Hippocampal formation (tissue), 2 donors: ENCODE measurements at regions not wholly inside any gene's neighbourhood (a gene's known extent, or its start where the extent isn't known, plus 50 kb on each side); places are given as distances from the start of the nearest gene placed in this dataset.

Experiments
- DNase-seq, 2 donors: peaks; one replicate each; lab custom pipeline; 2025; lab: John Stamatoyannopoulos, UW

- no peak for DNase-seq
Measured at GRCh38 chr22:47687346-47687655, 924.9 kb downstream of the TBC1D22A start.

- DNase-seq: no peak
Measured at GRCh38 chr22:47686594-47687345, 924.3 kb downstream of the TBC1D22A start.

- DNase-seq: no peak
Measured at GRCh38 chr22:47681411-47682165, 919.1 kb downstream of the TBC1D22A start.

- DNase-seq: no peak
Measured at GRCh38 chr22:47678636-47679287, 916.3 kb downstream of the TBC1D22A start.

GRCh38 chr22:47678048-47678447 lies 915.6 kb downstream of the TBC1D22A start:
- no peak for DNase-seq

GRCh38 chr22:47676685-47677084 lies 914.2 kb downstream of the TBC1D22A start:
- no peak for DNase-seq

- no peak for DNase-seq
Measured at GRCh38 chr22:47674600-47674999, 912.1 kb downstream of the TBC1D22A start.

GRCh38 chr22:47673557-47673956 lies 911.1 kb downstream of the TBC1D22A start:
- DNase-seq: no peak

- DNase-seq: no peak
Measured at GRCh38 chr22:47672526-47672925, 910.1 kb downstream of the TBC1D22A start.

- DNase-seq: no peak
Measured at GRCh38 chr22:47665151-47665550, 902.7 kb downstream of the TBC1D22A start.

GRCh38 chr22:47663615-47664605 lies 901.5 kb downstream of the TBC1D22A start:
- DNase-seq: no peak

GRCh38 chr22:47659467-47660223 lies 897.2 kb downstream of the TBC1D22A start:
- DNase-seq: no peak

GRCh38 chr22:47658182-47658581 lies 895.7 kb downstream of the TBC1D22A start:
- no peak for DNase-seq

GRCh38 chr22:47657224-47657623 lies 894.8 kb downstream of the TBC1D22A start:
- DNase-seq: no peak

GRCh38 chr22:47656806-47657205 lies 894.4 kb downstream of the TBC1D22A start:
- no peak for DNase-seq

- no peak for DNase-seq
Measured at GRCh38 chr22:47655930-47656329, 893.5 kb downstream of the TBC1D22A start.

GRCh38 chr22:47654922-47655491 lies 892.6 kb downstream of the TBC1D22A start:
- peak in 1 of 2 donors; percentile 26 for DNase-seq

GRCh38 chr22:47653921-47654320 lies 891.5 kb downstream of the TBC1D22A start:
- no peak for DNase-seq

- no peak for DNase-seq
Measured at GRCh38 chr22:47651216-47651987, 889.0 kb downstream of the TBC1D22A start.

- no peak for DNase-seq
Measured at GRCh38 chr22:47647720-47648119, 885.3 kb downstream of the TBC1D22A start.
